ENCODE measurements at regions not wholly inside any gene's neighbourhood (a gene's known extent, or its start where the extent isn't known, plus 50 kb on each side); places are given as distances from the start of the nearest gene placed in this dataset.

- ATAC-seq (ENCODE audit: low read depth) (no peak), DNase-seq (no peak)
- Histone ChIP-seq H3K56ac (ENCODE audit: extremely low read depth, insufficient read depth, low read length) (no peak overlapping the region), H2AK9ac (replicated peaks; ENCODE audit: low read depth, low read length, poor library complexity) (no peak overlapping the region), H3K4ac (ENCODE audit: low read depth, low read length) (no peak overlapping the region), H2BK15ac (ENCODE audit: low read depth, low read length) (no peak overlapping the region), H3K4me3 (ENCODE audit: insufficient read depth, low read depth, low read length) (no peak overlapping the region), H3K14ac (replicated peaks; ENCODE audit: low read depth, low read length) (no peak overlapping the region), H2BK120ac (ENCODE audit: low read depth, low read length) (no peak overlapping the region), H4K20me1 (ENCODE audit: insufficient read depth, low read length) (no peaks in the 10 kb centered on the region), H3K27me3 (ENCODE audit: control insufficient read depth, insufficient read depth, low read length) (no peaks in the 10 kb centered on the region), H2BK5ac (ENCODE audit: low read depth, low read length, poor library complexity, severe bottlenecking) (no peak overlapping the region), H3K4me2 (ENCODE audit: low read depth, low read length) (no peak overlapping the region), H3K4me1 (ENCODE audit: control insufficient read depth, insufficient read depth, low read length) (no peaks in the 10 kb centered on the region), H3K27ac (ENCODE audit: insufficient read depth, low read length) (no peak overlapping the region), H3K23ac (ENCODE audit: low read depth, low read length) (no peak overlapping the region), H3K9ac (ENCODE audit: low read depth, low read length) (no peak overlapping the region), H3K9me3 (ENCODE audit: control insufficient read depth, insufficient read depth, low read length) (no peaks in the 10 kb centered on the region), H3K18ac (ENCODE audit: low read depth, low read length) (no peak overlapping the region), H4K5ac (ENCODE audit: low read depth, low read length) (no peak overlapping the region), H3K36me3 (ENCODE audit: control insufficient read depth, insufficient read depth, low read length) (no peaks in the 10 kb centered on the region), H2BK20ac (ENCODE audit: low read depth, low read length) (no peak overlapping the region), H4K91ac (ENCODE audit: insufficient read depth, low read depth, low read length) (no peak overlapping the region), H3K9me1 (ENCODE audit: insufficient read depth, low read length) (no peaks in the 10 kb centered on the region), H2AK5ac (ENCODE audit: low read depth, low read length) (no peak overlapping the region), H3K79me1 (ENCODE audit: low read depth in 1 of 2, low read length in 2 of 2) (no peaks in the 10 kb centered on the region), H2AFZ (replicated peaks; ENCODE audit: low read length, poor library complexity) (no peak overlapping the region), H4K8ac (ENCODE audit: low read depth in 2 of 2, low read length in 2 of 2) (no peak overlapping the region)
- no CpG with 5 or more reads among the region's 2 CpGs for WGBS, 2 experiments (ENCODE audit: extremely low coverage in 2 of 2, insufficient read length in 1 of 2)
- TF ChIP-seq CHD1 (IDR thresholded peaks at IDR 0.05; ENCODE audit: low read depth, low read length) (no peak), MAZ (IDR thresholded peaks at IDR 0.05; ENCODE audit: borderline replicate concordance, low read depth, low read length) (no peak), USF2 (IDR thresholded peaks at IDR 0.05; ENCODE audit: low read depth, low read length) (no peak), MAFK (IDR thresholded peaks at IDR 0.05; ENCODE audit: low read depth, low read length) (no peak), POLR2A (IDR thresholded peaks at IDR 0.05; ENCODE audit: low read depth, low read length) (no peak), RFX5 (IDR thresholded peaks at IDR 0.05; ENCODE audit: low read depth, low read length) (no peak), BHLHE40 (IDR thresholded peaks at IDR 0.05; ENCODE audit: low read depth, low read length) (no peak), RCOR1 (IDR thresholded peaks at IDR 0.05; ENCODE audit: insufficient replicate concordance, low read length) (no peak), CTCF (conservative IDR thresholded peaks at IDR 0.05; ENCODE audit: low read depth, low read length) (no peak), NFE2L2 (IDR thresholded peaks at IDR 0.05; ENCODE audit: low read depth, low read length) (no peak), CEBPB (IDR thresholded peaks at IDR 0.05; ENCODE audit: low read depth, low read length) (no peak), ELK1 (IDR thresholded peaks at IDR 0.05; ENCODE audit: borderline replicate concordance, low read depth, low read length) (no peak), SMC3 (IDR thresholded peaks at IDR 0.05; ENCODE audit: low read depth, low read length) (no peak), FOS (IDR thresholded peaks at IDR 0.05; ENCODE audit: low read depth, low read length) (no peak), RAD21 (IDR thresholded peaks at IDR 0.05; ENCODE audit: low read length) (no peak)
- CTCF ChIA-PET, result no interaction called here
- POLR2A ChIA-PET (ENCODE audit: unreplicated experiment), result no interaction called here
- dilution Hi-C loops (cut with HindIII; ENCODE audit: low sequenced_read_pairs, unreplicated experiment), result no loop called here
- intact Hi-C loops (cut with micrococcal nuclease), result no loop called here
- in situ Hi-C loops (cut with MboI; ENCODE audit: low sequenced_read_pairs), result no loop called here
- BruUV-seq (replicated peaks), result no TSS peak
Observed at GRCh38 chr13:89307278-89307677, 1636.1 kb downstream of the SLITRK5 start.

All from IMR-90 (cell line).